Mucosa of rectum (tissue), 2 donors: ENCODE measurements at regions not wholly inside any gene's neighbourhood (a gene's known extent, or its start where the extent isn't known, plus 50 kb on each side); places are given as distances from the start of the nearest gene placed in this dataset.

Source experiments
- H3K27ac ChIP-seq, 2 donors: one replicate each; pipeline ENCODE4 v1.7.0; 2013; ENCODE audit warnings: inconsistent platforms in 2 of 2, low read depth in 2 of 2, low read length in 2 of 2
- H3K27me3 ChIP-seq, 2 donors: one replicate each; pipeline ENCODE4 v1.7.0; 2013; ENCODE audit warnings: low read length in 2 of 2; ENCODE audit not compliant: control insufficient read depth in 2 of 2, insufficient read depth in 2 of 2
- H3K36me3 ChIP-seq, 2 donors: one replicate each; pipeline ENCODE4 v1.7.0; 2013; ENCODE audit warnings: low read length in 2 of 2; ENCODE audit not compliant: control insufficient read depth in 2 of 2, insufficient read depth in 2 of 2
- H3K4me1 ChIP-seq, 2 donors: one replicate each; pipeline ENCODE4 v1.7.0; 2013; ENCODE audit warnings: low read length in 2 of 2, mild to moderate bottlenecking in 1 of 2; ENCODE audit not compliant: control insufficient read depth in 2 of 2, insufficient read depth in 2 of 2
- H3K4me3 ChIP-seq, 2 donors: one replicate each; pipeline ENCODE4 v1.7.0; 2013; ENCODE audit warnings: low read length in 2 of 2
- H3K9ac ChIP-seq, 2 donors: one replicate each; pipeline ENCODE4 v1.7.0; 2013; ENCODE audit warnings: low read length in 2 of 2, low read depth in 1 of 2, mild to moderate bottlenecking in 1 of 2
- H3K9me3 ChIP-seq, 2 donors: one replicate each; pipeline ENCODE4 v1.7.0; 2013; ENCODE audit warnings: low read length in 2 of 2; ENCODE audit not compliant: control insufficient read depth in 2 of 2
- donor health status: healthy.
- donor health status: Normal muscosa, but diverticular disease.

GRCh38 chr21:15430023-15430422 lies 299.8 kb upstream of the USP25 start:
- no peaks in the 10 kb centered on the region for H3K9me3 ChIP-seq
- H3K27ac ChIP-seq, result no peak overlapping the region
- H3K36me3 ChIP-seq, result no peaks in the 10 kb centered on the region
- no peak overlapping the region for H3K9ac ChIP-seq
- H3K4me3 ChIP-seq, result no peak overlapping the region
- H3K27me3 ChIP-seq, result no peaks in the 10 kb centered on the region
- no peaks in the 10 kb centered on the region for H3K4me1 ChIP-seq

GRCh38 chr21:15430577-15430976 lies 299.2 kb upstream of the USP25 start:
- Histone ChIP-seq H3K4me1 (no peaks in the 10 kb centered on the region), H3K9ac (no peak overlapping the region), H3K27me3 (no peaks in the 10 kb centered on the region), H3K27ac (no peak overlapping the region), H3K36me3 (no peaks in the 10 kb centered on the region), H3K9me3 (no peaks in the 10 kb centered on the region), H3K4me3 (no peak overlapping the region)

- no peaks in the 10 kb centered on the region for H3K27me3 ChIP-seq
- H3K9ac ChIP-seq, result no peak overlapping the region
- no peaks in the 10 kb centered on the region for H3K9me3 ChIP-seq
- no peak overlapping the region for H3K4me3 ChIP-seq
- H3K36me3 ChIP-seq, result no peaks in the 10 kb centered on the region
- no peaks in the 10 kb centered on the region for H3K4me1 ChIP-seq
- no peak overlapping the region for H3K27ac ChIP-seq
These were observed 298.7 kb upstream of the USP25 start for GRCh38 chr21:15431053-15431452.

- no peaks in the 10 kb centered on the region for H3K36me3 ChIP-seq
- H3K9ac ChIP-seq, result no peak overlapping the region
- no peaks in the 10 kb centered on the region for H3K27me3 ChIP-seq
These were observed 296.7 kb upstream of the USP25 start for GRCh38 chr21:15433091-15433490.

GRCh38 chr21:15434163-15434905 lies 295.4 kb upstream of the USP25 start:
- H3K4me3 ChIP-seq, result no peak overlapping the region
- H3K27me3 ChIP-seq, result no peaks in the 10 kb centered on the region
- no peak overlapping the region for H3K9ac ChIP-seq
- H3K36me3 ChIP-seq, result no peaks in the 10 kb centered on the region
- H3K4me1 ChIP-seq, result no peaks in the 10 kb centered on the region
- no peaks in the 10 kb centered on the region for H3K9me3 ChIP-seq
- no peak overlapping the region for H3K27ac ChIP-seq

More at GRCh38 chr21:15433091-15433490, 296.7 kb upstream of the USP25 start:
- no peak overlapping the region for H3K27ac ChIP-seq
- no peaks in the 10 kb centered on the region for H3K9me3 ChIP-seq
- H3K4me3 ChIP-seq, result no peak overlapping the region
- no peaks in the 10 kb centered on the region for H3K4me1 ChIP-seq

GRCh38 chr21:15436031-15436430 lies 293.8 kb upstream of the USP25 start:
- Histone ChIP-seq H3K9ac (no peak overlapping the region), H3K27me3 (no peaks in the 10 kb centered on the region), H3K9me3 (no peaks in the 10 kb centered on the region), H3K4me3 (no peak overlapping the region), H3K36me3 (no peaks in the 10 kb centered on the region), H3K4me1 (no peaks in the 10 kb centered on the region), H3K27ac (no peak overlapping the region)

GRCh38 chr21:15437883-15438282 lies 291.9 kb upstream of the USP25 start:
- Histone ChIP-seq H3K36me3 (no peaks in the 10 kb centered on the region), H3K9me3 (no peaks in the 10 kb centered on the region), H3K27me3 (no peaks in the 10 kb centered on the region), H3K27ac (no peak overlapping the region), H3K4me3 (no peak overlapping the region), H3K4me1 (no peaks in the 10 kb centered on the region), H3K9ac (no peak overlapping the region)

GRCh38 chr21:15439726-15440125 lies 290.1 kb upstream of the USP25 start:
- Histone ChIP-seq H3K9me3 (no peaks in the 10 kb centered on the region), H3K4me3 (no peak overlapping the region), H3K36me3 (no peaks in the 10 kb centered on the region), H3K9ac (no peak overlapping the region), H3K27me3 (no peaks in the 10 kb centered on the region), H3K27ac (no peak overlapping the region), H3K4me1 (no peaks in the 10 kb centered on the region)

GRCh38 chr21:15441060-15441493 lies 288.7 kb upstream of the USP25 start:
- H3K27me3 ChIP-seq, result no peaks in the 10 kb centered on the region
- no peaks in the 10 kb centered on the region for H3K9me3 ChIP-seq
- H3K4me3 ChIP-seq, result no peak overlapping the region
- no peak overlapping the region for H3K9ac ChIP-seq
- H3K4me1 ChIP-seq, result no peaks in the 10 kb centered on the region
- H3K27ac ChIP-seq, result no peak overlapping the region
- H3K36me3 ChIP-seq, result no peaks in the 10 kb centered on the region

GRCh38 chr21:15441992-15442391 lies 287.8 kb upstream of the USP25 start:
- Histone ChIP-seq H3K27ac (no peak overlapping the region), H3K9me3 (no peaks in the 10 kb centered on the region), H3K27me3 (no peaks in the 10 kb centered on the region), H3K4me1 (no peaks in the 10 kb centered on the region), H3K4me3 (no peak overlapping the region), H3K9ac (no peak overlapping the region), H3K36me3 (no peaks in the 10 kb centered on the region)
